ENCODE measurements at regions not wholly inside any gene's neighbourhood (a gene's known extent, or its start where the extent isn't known, plus 50 kb on each side); places are given as distances from the start of the nearest gene placed in this dataset.

GRCh38 chr5:106530150-106530549, 1140.6 kb downstream of the EFNA5 start:
- Histone ChIP-seq H3K9me3 (ENCODE audit: control insufficient read depth, low read depth, low read length) (no peaks in the 10 kb centered on the region), H3K9me1 (ENCODE audit: control insufficient read depth, extremely low read depth, insufficient read depth, low read length) (no peaks in the 10 kb centered on the region), H4K20me1 (ENCODE audit: control insufficient read depth, extremely low read depth, insufficient read depth, low read length) (no peaks in the 10 kb centered on the region), H3K27me3 (ENCODE audit: control insufficient read depth, extremely low read depth, insufficient read depth, low read length) (no peaks in the 10 kb centered on the region), H2AFZ (ENCODE audit: control insufficient read depth, low read length) (no peak overlapping the region), H3K4me3 (ENCODE audit: control insufficient read depth in 2 of 3, extremely low read depth in 1 of 3, insufficient read depth in 2 of 3, low read depth in 1 of 3, low read length in 3 of 3) (no peak overlapping the region), H3K4me2 (ENCODE audit: control insufficient read depth, extremely low read depth, insufficient read depth, low read depth, low read length) (no peak overlapping the region), H3K4me1 (ENCODE audit: control insufficient read depth, extremely low read depth, insufficient read depth, low read length) (no peaks in the 10 kb centered on the region), H3K9ac (ENCODE audit: control insufficient read depth, extremely low read depth, insufficient read depth, low read length) (no peak overlapping the region), H3K27ac (ENCODE audit: control insufficient read depth, insufficient read depth, low read length) (no peak overlapping the region), H3K79me2 (ENCODE audit: control insufficient read depth, insufficient read depth, low read length) (no peaks in the 10 kb centered on the region), H3K36me3 (ENCODE audit: control insufficient read depth in 2 of 2, extremely low read depth in 1 of 2, insufficient read depth in 2 of 2, low read length in 2 of 2) (no peaks in the 10 kb centered on the region)
- FAIRE-seq (no peak), DNase-seq (ENCODE audit: low read depth, low spot score) (no peak)
- dilution Hi-C loops (cut with MboI; ENCODE audit: extremely low pct_ligation_motif_present, low sequenced_read_pairs) = no loop called here
- TF ChIP-seq, protein P1, sequence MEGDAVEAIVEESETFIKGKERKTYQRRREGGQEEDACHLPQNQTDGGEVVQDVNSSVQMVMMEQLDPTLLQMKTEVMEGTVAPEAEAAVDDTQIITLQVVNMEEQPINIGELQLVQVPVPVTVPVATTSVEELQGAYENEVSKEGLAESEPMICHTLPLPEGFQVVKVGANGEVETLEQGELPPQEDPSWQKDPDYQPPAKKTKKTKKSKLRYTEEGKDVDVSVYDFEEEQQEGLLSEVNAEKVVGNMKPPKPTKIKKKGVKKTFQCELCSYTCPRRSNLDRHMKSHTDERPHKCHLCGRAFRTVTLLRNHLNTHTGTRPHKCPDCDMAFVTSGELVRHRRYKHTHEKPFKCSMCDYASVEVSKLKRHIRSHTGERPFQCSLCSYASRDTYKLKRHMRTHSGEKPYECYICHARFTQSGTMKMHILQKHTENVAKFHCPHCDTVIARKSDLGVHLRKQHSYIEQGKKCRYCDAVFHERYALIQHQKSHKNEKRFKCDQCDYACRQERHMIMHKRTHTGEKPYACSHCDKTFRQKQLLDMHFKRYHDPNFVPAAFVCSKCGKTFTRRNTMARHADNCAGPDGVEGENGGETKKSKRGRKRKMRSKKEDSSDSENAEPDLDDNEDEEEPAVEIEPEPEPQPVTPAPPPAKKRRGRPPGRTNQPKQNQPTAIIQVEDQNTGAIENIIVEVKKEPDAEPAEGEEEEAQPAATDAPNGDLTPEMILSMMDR (optimal IDR thresholded peaks at IDR 0.05 in 1 of 3, IDR thresholded peaks at IDR 0.05 in 1 of 3, conservative IDR thresholded peaks at IDR 0.05 in 1 of 3; ENCODE audit: extremely low read depth in 1 of 3, insufficient read depth in 2 of 3, low read length in 3 of 3) = no peak
- no peak for TF ChIP-seq EZH2 (IDR thresholded peaks at IDR 0.05; ENCODE audit: low read length)

GRCh38 chr5:106525438-106525837, 1145.3 kb downstream of the EFNA5 start:
- Histone ChIP-seq H3K9ac (ENCODE audit: control insufficient read depth, extremely low read depth, insufficient read depth, low read length) (no peak overlapping the region), H3K27ac (ENCODE audit: control insufficient read depth, insufficient read depth, low read length) (no peak overlapping the region), H3K9me1 (ENCODE audit: control insufficient read depth, extremely low read depth, insufficient read depth, low read length) (no peaks in the 10 kb centered on the region), H3K4me3 (ENCODE audit: control insufficient read depth in 2 of 3, extremely low read depth in 1 of 3, insufficient read depth in 2 of 3, low read depth in 1 of 3, low read length in 3 of 3) (no peak overlapping the region), H3K4me1 (ENCODE audit: control insufficient read depth, extremely low read depth, insufficient read depth, low read length) (no peaks in the 10 kb centered on the region), H3K27me3 (ENCODE audit: control insufficient read depth, extremely low read depth, insufficient read depth, low read length) (no peaks in the 10 kb centered on the region), H3K36me3 (ENCODE audit: control insufficient read depth in 2 of 2, extremely low read depth in 1 of 2, insufficient read depth in 2 of 2, low read length in 2 of 2) (no peaks in the 10 kb centered on the region), H2AFZ (ENCODE audit: control insufficient read depth, low read length) (no peak overlapping the region), H4K20me1 (ENCODE audit: control insufficient read depth, extremely low read depth, insufficient read depth, low read length) (no peaks in the 10 kb centered on the region), H3K4me2 (ENCODE audit: control insufficient read depth, extremely low read depth, insufficient read depth, low read depth, low read length) (no peak overlapping the region), H3K79me2 (ENCODE audit: control insufficient read depth, insufficient read depth, low read length) (no peaks in the 10 kb centered on the region), H3K9me3 (ENCODE audit: control insufficient read depth, low read depth, low read length) (no peaks in the 10 kb centered on the region)
- dilution Hi-C loops (cut with MboI; ENCODE audit: extremely low pct_ligation_motif_present, low sequenced_read_pairs) = no loop called here
- FAIRE-seq (no peak), DNase-seq (ENCODE audit: low read depth, low spot score) (no peak)
- TF ChIP-seq, protein P1 (optimal IDR thresholded peaks at IDR 0.05 in 1 of 3, IDR thresholded peaks at IDR 0.05 in 1 of 3, conservative IDR thresholded peaks at IDR 0.05 in 1 of 3; ENCODE audit: extremely low read depth in 1 of 3, insufficient read depth in 2 of 3, low read length in 3 of 3) = no peak
- no peak for TF ChIP-seq EZH2 (IDR thresholded peaks at IDR 0.05; ENCODE audit: low read length)
